ENCODE measurements at regions not wholly inside any gene's neighbourhood (a gene's known extent, or its start where the extent isn't known, plus 50 kb on each side); places are given as distances from the start of the nearest gene placed in this dataset.

DNA sequence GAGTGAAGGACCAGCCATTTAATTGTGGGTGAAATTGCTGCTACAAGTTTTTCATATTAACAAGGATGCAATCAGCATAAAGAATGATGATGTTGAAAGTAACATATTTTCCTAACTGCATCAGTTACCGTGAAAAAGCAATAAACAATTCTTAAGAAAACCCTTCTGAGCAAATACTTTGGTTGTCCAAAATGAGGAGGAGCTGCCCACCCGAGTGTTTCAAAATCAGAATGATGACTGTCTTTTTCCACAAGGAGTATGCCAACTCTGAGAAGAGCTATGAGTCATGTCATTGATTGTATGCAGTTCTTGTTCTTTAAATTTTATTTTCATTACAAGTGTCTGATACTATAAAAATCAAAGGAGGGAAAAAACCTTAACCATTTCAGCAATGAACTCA lies 470.5 kb downstream of the COL12A1 start:
- no peak for DNase-seq
- Mint-ChIP-seq H3K9me3 (ENCODE audit: insufficient read depth) (peaks cover 2% of the 10 kb centered on the region), H3K4me3 (no peak overlapping the region), H3K27me3 (no peaks in the 10 kb centered on the region), H3K27ac (no peak overlapping the region), H3K4me1 (no peaks in the 10 kb centered on the region)
- H3K4me3 ChIP-seq (ENCODE audit: control extremely low read depth in 1 of 5, extremely low read depth in 1 of 5, insufficient read depth in 1 of 5, low read depth in 2 of 5, low read length in 4 of 5): no peak overlapping the region
- H3K4me2 ChIP-seq (replicated peaks; ENCODE audit: low read depth, low read length, poor library complexity, severe bottlenecking): no peak overlapping the region
- ChIA-PET POLR2A (no interaction called here), CTCF (no interaction called here)
- TF ChIP-seq, protein P1, sequence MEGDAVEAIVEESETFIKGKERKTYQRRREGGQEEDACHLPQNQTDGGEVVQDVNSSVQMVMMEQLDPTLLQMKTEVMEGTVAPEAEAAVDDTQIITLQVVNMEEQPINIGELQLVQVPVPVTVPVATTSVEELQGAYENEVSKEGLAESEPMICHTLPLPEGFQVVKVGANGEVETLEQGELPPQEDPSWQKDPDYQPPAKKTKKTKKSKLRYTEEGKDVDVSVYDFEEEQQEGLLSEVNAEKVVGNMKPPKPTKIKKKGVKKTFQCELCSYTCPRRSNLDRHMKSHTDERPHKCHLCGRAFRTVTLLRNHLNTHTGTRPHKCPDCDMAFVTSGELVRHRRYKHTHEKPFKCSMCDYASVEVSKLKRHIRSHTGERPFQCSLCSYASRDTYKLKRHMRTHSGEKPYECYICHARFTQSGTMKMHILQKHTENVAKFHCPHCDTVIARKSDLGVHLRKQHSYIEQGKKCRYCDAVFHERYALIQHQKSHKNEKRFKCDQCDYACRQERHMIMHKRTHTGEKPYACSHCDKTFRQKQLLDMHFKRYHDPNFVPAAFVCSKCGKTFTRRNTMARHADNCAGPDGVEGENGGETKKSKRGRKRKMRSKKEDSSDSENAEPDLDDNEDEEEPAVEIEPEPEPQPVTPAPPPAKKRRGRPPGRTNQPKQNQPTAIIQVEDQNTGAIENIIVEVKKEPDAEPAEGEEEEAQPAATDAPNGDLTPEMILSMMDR (IDR thresholded peaks at IDR 0.05): no peak
- TF ChIP-seq EZH2 (IDR thresholded peaks at IDR 0.05; ENCODE audit: borderline replicate concordance, insufficient read depth, low read depth, low read length, poor library complexity, severe bottlenecking): no peak
- ATAC-seq (ENCODE audit: low read depth): no peak
- H2AFZ ChIP-seq (ENCODE audit: insufficient read depth, low read depth, low read length, poor library complexity, severe bottlenecking): no peak overlapping the region
- no peaks in the 10 kb centered on the region for H3K4me1 ChIP-seq (ENCODE audit: control insufficient read depth in 2 of 2, insufficient read depth in 2 of 2, low read length in 2 of 2)
- no peaks in the 10 kb centered on the region for H3K79me2 ChIP-seq (ENCODE audit: control insufficient read depth, insufficient read depth, low read length)
- intact Hi-C loops (cut with micrococcal nuclease): no loop called here
- no peak overlapping the region for H3K9ac ChIP-seq (ENCODE audit: low read length)
- WGBS (ENCODE audit: insufficient coverage): no CpG with 5 or more reads among the region's 2 CpGs
- H3K27ac ChIP-seq (ENCODE audit: low read length in 2 of 2): no peak overlapping the region
- H3K27me3 ChIP-seq (replicated peaks in 1 of 4; ENCODE audit: control extremely low read depth in 1 of 4, control insufficient read depth in 3 of 4, insufficient read depth in 4 of 4, low read length in 3 of 4): no peaks in the 10 kb centered on the region
- H3K9me3 ChIP-seq (ENCODE audit: control extremely low read depth in 1 of 3, control insufficient read depth in 2 of 3, insufficient read depth in 1 of 3, low read length in 2 of 3): no peaks in the 10 kb centered on the region
- no peaks in the 10 kb centered on the region for H4K20me1 ChIP-seq (ENCODE audit: control insufficient read depth, insufficient read depth, low read length, poor library complexity, severe bottlenecking)
- no peaks in the 10 kb centered on the region for H3K36me3 ChIP-seq (replicated peaks in 1 of 2; ENCODE audit: control extremely low read depth in 1 of 2, control insufficient read depth in 1 of 2, extremely low read depth in 1 of 2, insufficient read depth in 2 of 2, low read length in 1 of 2)

DNA sequence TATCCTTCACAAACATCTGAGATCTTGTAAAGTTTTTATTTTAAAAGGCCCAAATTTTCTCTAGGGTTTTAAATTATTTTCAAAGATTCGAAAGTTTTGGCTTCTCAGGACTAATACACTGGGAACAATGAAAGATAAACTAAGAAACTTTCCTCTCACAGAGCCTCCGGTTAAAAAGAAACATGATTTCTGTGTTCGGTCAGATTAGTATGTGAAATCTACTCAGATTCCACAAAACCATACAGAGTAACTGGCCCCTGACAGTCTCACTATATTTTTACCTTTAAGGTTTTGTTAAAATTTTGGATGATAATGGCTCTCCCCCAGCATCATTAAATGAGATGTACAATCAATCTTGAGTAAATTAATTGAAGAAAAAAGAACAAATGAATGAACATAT lies 471.0 kb downstream of the COL12A1 start:
- ChIA-PET POLR2A (no interaction called here), CTCF (no interaction called here)
- TF ChIP-seq EZH2 (IDR thresholded peaks at IDR 0.05; ENCODE audit: borderline replicate concordance, insufficient read depth, low read depth, low read length, poor library complexity, severe bottlenecking): no peak
- TF ChIP-seq, protein P1 (IDR thresholded peaks at IDR 0.05): no peak
- Mint-ChIP-seq H3K4me1 (no peaks in the 10 kb centered on the region), H3K9me3 (ENCODE audit: insufficient read depth) (peaks cover 2% of the 10 kb centered on the region), H3K27me3 (no peaks in the 10 kb centered on the region), H3K4me3 (no peak overlapping the region), H3K27ac (no peak overlapping the region)
- DNase-seq: no peak
- Histone ChIP-seq H3K79me2 (ENCODE audit: control insufficient read depth, insufficient read depth, low read length) (no peaks in the 10 kb centered on the region), H3K4me2 (replicated peaks; ENCODE audit: low read depth, low read length, poor library complexity, severe bottlenecking) (no peak overlapping the region), H3K36me3 (replicated peaks in 1 of 2; ENCODE audit: control extremely low read depth in 1 of 2, control insufficient read depth in 1 of 2, extremely low read depth in 1 of 2, insufficient read depth in 2 of 2, low read length in 1 of 2) (no peaks in the 10 kb centered on the region), H3K4me1 (ENCODE audit: control insufficient read depth in 2 of 2, insufficient read depth in 2 of 2, low read length in 2 of 2) (no peaks in the 10 kb centered on the region), H3K9ac (ENCODE audit: low read length) (no peak overlapping the region), H4K20me1 (ENCODE audit: control insufficient read depth, insufficient read depth, low read length, poor library complexity, severe bottlenecking) (no peaks in the 10 kb centered on the region), H3K27me3 (replicated peaks in 1 of 4; ENCODE audit: control extremely low read depth in 1 of 4, control insufficient read depth in 3 of 4, insufficient read depth in 4 of 4, low read length in 3 of 4) (no peaks in the 10 kb centered on the region), H2AFZ (ENCODE audit: insufficient read depth, low read depth, low read length, poor library complexity, severe bottlenecking) (no peak overlapping the region), H3K9me3 (ENCODE audit: control extremely low read depth in 1 of 3, control insufficient read depth in 2 of 3, insufficient read depth in 1 of 3, low read length in 2 of 3) (no peaks in the 10 kb centered on the region), H3K4me3 (ENCODE audit: control extremely low read depth in 1 of 5, extremely low read depth in 1 of 5, insufficient read depth in 1 of 5, low read depth in 2 of 5, low read length in 4 of 5) (no peak overlapping the region), H3K27ac (ENCODE audit: low read length in 2 of 2) (no peak overlapping the region)
- intact Hi-C loops (cut with micrococcal nuclease): no loop called here
- ATAC-seq (ENCODE audit: low read depth): no peak
- WGBS (ENCODE audit: insufficient coverage): no CpG with 5 or more reads among the region's 3 CpGs
